Natural killer cell (primary cell): ENCODE measurements at regions not wholly inside any gene's neighbourhood (a gene's known extent, or its start where the extent isn't known, plus 50 kb on each side); places are given as distances from the start of the nearest gene placed in this dataset.

Experiments used
- ATAC-seq, 3 donors: fragments of 150-1000 bp in 2 of 3; fragments of 200-7000 bp in 1 of 3; cut with Tn5 transposase; 1 replicate in 1 of 3; 2 replicates in 2 of 3; pipeline ENCODE4 v1.10.0; 2021; ENCODE audit warnings: mild to moderate bottlenecking in 2 of 3, moderate library complexity in 2 of 3
- DNase-seq, 2 donors: peaks; one replicate each; pipeline versions ENCODE4 v3.0.0 to v3.0.0-alpha.2; 2013 to 2021; ENCODE audit warnings: mixed read lengths in 1 of 2
- H3K27ac ChIP-seq: one replicate; pipeline ENCODE4 v1.5.1; 2013; ENCODE audit warnings: mild to moderate bottlenecking, low read length
- H3K27me3 ChIP-seq: one replicate; pipeline ENCODE4 v1.6.1; 2013; ENCODE audit warnings: low read length; ENCODE audit not compliant: control insufficient read depth, insufficient read depth
- H3K36me3 ChIP-seq: one replicate; pipeline ENCODE4 v1.6.1; 2013; ENCODE audit warnings: low read length; ENCODE audit not compliant: control insufficient read depth, insufficient read depth
- H3K4me1 ChIP-seq: one replicate; pipeline ENCODE4 v1.6.1; 2013; ENCODE audit warnings: low read length; ENCODE audit not compliant: control insufficient read depth, insufficient read depth
- H3K4me3 ChIP-seq: one replicate; pipeline ENCODE4 v1.5.1; 2013; ENCODE audit warnings: low read length
- H3K9me3 ChIP-seq: one replicate; pipeline ENCODE4 v1.6.1; 2013; ENCODE audit warnings: low read length; ENCODE audit not compliant: control insufficient read depth, insufficient read depth
- H3K27ac Mint-ChIP-seq, 2 donors: one replicate each; pipeline ENCODE4 v1.8.0; 2022; ENCODE audit warnings: mild to moderate bottlenecking in 2 of 2, mixed read lengths in 2 of 2, moderate library complexity in 1 of 2
- H3K27me3 Mint-ChIP-seq, 2 donors: one replicate each; pipeline ENCODE4 v1.8.0; 2022; ENCODE audit warnings: low read depth in 2 of 2, mixed read lengths in 2 of 2
- H3K36me3 Mint-ChIP-seq: one replicate; pipeline ENCODE4 v1.8.0; 2022; ENCODE audit warnings: mixed read lengths
- H3K4me1 Mint-ChIP-seq, 2 donors: one replicate each; pipeline ENCODE4 v1.8.0; 2022; ENCODE audit warnings: mixed read lengths in 2 of 2
- H3K4me3 Mint-ChIP-seq: one replicate; pipeline ENCODE4 v1.8.0; 2022; ENCODE audit warnings: mild to moderate bottlenecking, moderate library complexity, mixed read lengths
- H3K9me3 Mint-ChIP-seq, 2 donors: one replicate each; pipeline ENCODE4 v1.8.0; 2022; ENCODE audit warnings: mixed read lengths in 2 of 2
- CTCF ChIP-seq: fragments of 200-600 bp; IDR thresholded peaks from one replicate; pipeline ENCODE4 v1.8.0; 2022; ENCODE audit warnings: antibody characterized with exemption
- WGBS: methylation state at CpG from one replicate; pipeline ENCODE4 v1.1.7; 2013; ENCODE audit warnings: missing lambda C conversion rate; ENCODE audit not compliant: insufficient coverage; 5-methylcytosine and 5-hydroxymethylcytosine counted together
- intact Hi-C: fragments of 100-400 bp; cut with micrococcal nuclease; formaldehyde crosslinking; loops from one replicate; pipeline ENCODE4 v1.14.2; 2022

GRCh38 chr11:31995525-31996094 lies 95.3 kb upstream of the RCN1 start:
- peaks cover 8 to 14% of the 10 kb centered on the region in 2 donors for H3K27me3 Mint-ChIP-seq
- intact Hi-C loops: loop anchor here (5.0 kb wide), 1 partner anchor 488 kb away; the partner anchor contains the start of genes ELP4 and IMMP1L
- Histone ChIP-seq H3K36me3 (no peaks in the 10 kb centered on the region), H3K27ac (peak overlapping the region; percentile 70), H3K9me3 (no peaks in the 10 kb centered on the region), H3K4me3 (no peak overlapping the region), H3K4me1 (peaks cover 13% of the 10 kb centered on the region), H3K27me3 (no peaks in the 10 kb centered on the region)
- H3K27ac Mint-ChIP-seq: peak overlapping the region; percentile 86 to 87
- ATAC-seq: peak; percentile 79 to 86 (median 80)
- no peaks in the 10 kb centered on the region for H3K36me3 Mint-ChIP-seq
- H3K4me3 Mint-ChIP-seq: peak overlapping the region; percentile 88
- peaks cover 20% of the 10 kb centered on the region in 2 donors for H3K4me1 Mint-ChIP-seq
- 34% methylated on average over 2 of the region's 2 CpGs for WGBS
- no peaks in the 10 kb centered on the region for H3K9me3 Mint-ChIP-seq
- TF ChIP-seq CTCF: no peak
- peak in 1 of 2 donors; percentile 40 for DNase-seq

GRCh38 chr11:31995032-31995431 lies 95.8 kb upstream of the RCN1 start:
- Mint-ChIP-seq H3K36me3 (no peaks in the 10 kb centered on the region), H3K4me3 (peak overlapping the region; percentile 88), H3K9me3 (no peaks in the 10 kb centered on the region), H3K4me1 (peaks cover 20% of the 10 kb centered on the region in 2 donors), H3K27ac (peak overlapping the region; percentile 86 to 87), H3K27me3 (peaks cover 10 to 20% of the 10 kb centered on the region in 2 donors)
- no peaks in the 10 kb centered on the region for H3K36me3 ChIP-seq
- H3K27ac ChIP-seq: peak overlapping the region; percentile 70
- no peak overlapping the region for H3K4me3 ChIP-seq
- no peaks in the 10 kb centered on the region for H3K27me3 ChIP-seq
- no peak for TF ChIP-seq CTCF
- peaks cover 13% of the 10 kb centered on the region for H3K4me1 ChIP-seq
- intact Hi-C loops: loop anchor here (5.0 kb wide), 1 partner anchor 488 kb away; the partner anchor contains the start of genes ELP4 and IMMP1L
- WGBS: 61% methylated on average over 7 of the region's 7 CpGs
- DNase-seq (peak in 1 of 2 donors; percentile 16), ATAC-seq (peak; percentile 61 to 87 (median 72))
- no peaks in the 10 kb centered on the region for H3K9me3 ChIP-seq

- intact Hi-C loops: no loop called here
- TF ChIP-seq CTCF: no peak
Observed at GRCh38 chr11:31987118-31988005, 103.5 kb upstream of the RCN1 start.

More at GRCh38 chr11:31987118-31988005, 103.5 kb upstream of the RCN1 start:
- H3K36me3 Mint-ChIP-seq: no peaks in the 10 kb centered on the region
- DNase-seq (no peak), ATAC-seq (peak in 1 of 3 donors; percentile 41)
- Histone ChIP-seq H3K27ac (no peak overlapping the region), H3K36me3 (no peaks in the 10 kb centered on the region), H3K27me3 (peaks cover 16% of the 10 kb centered on the region), H3K9me3 (no peaks in the 10 kb centered on the region), H3K4me3 (no peak overlapping the region), H3K4me1 (peaks cover 2% of the 10 kb centered on the region)
- 18% methylated on average over 63 of the region's 64 CpGs for WGBS
- peak overlapping the region; percentile 54 for H3K4me3 Mint-ChIP-seq
- no peak overlapping the region for H3K27ac Mint-ChIP-seq
- H3K9me3 Mint-ChIP-seq: no peaks in the 10 kb centered on the region
- H3K4me1 Mint-ChIP-seq: no peaks in the 10 kb centered on the region
- H3K27me3 Mint-ChIP-seq: peaks cover 45 to 54% of the 10 kb centered on the region in 2 donors
